GM19351 (cell line): ENCODE measurements at regions not wholly inside any gene's neighbourhood (a gene's known extent, or its start where the extent isn't known, plus 50 kb on each side); places are given as distances from the start of the nearest gene placed in this dataset.
A peak's percentile ranks its signal among the peaks of the same experiment; 100 is the strongest.
"Not testable (repeated sequence)": the region's sequence is repeated elsewhere in the genome, so short reads cannot be mapped to it uniquely, and the experiment has no call there.

Experiments used
- ATAC-seq: cut with Tn5 transposase; IDR thresholded peaks from one replicate; pipeline ENCODE4 v1.9.1; 2021; ENCODE audit warnings: mild to moderate bottlenecking, moderate library complexity; ENCODE audit not compliant: unreplicated experiment

DNA sequence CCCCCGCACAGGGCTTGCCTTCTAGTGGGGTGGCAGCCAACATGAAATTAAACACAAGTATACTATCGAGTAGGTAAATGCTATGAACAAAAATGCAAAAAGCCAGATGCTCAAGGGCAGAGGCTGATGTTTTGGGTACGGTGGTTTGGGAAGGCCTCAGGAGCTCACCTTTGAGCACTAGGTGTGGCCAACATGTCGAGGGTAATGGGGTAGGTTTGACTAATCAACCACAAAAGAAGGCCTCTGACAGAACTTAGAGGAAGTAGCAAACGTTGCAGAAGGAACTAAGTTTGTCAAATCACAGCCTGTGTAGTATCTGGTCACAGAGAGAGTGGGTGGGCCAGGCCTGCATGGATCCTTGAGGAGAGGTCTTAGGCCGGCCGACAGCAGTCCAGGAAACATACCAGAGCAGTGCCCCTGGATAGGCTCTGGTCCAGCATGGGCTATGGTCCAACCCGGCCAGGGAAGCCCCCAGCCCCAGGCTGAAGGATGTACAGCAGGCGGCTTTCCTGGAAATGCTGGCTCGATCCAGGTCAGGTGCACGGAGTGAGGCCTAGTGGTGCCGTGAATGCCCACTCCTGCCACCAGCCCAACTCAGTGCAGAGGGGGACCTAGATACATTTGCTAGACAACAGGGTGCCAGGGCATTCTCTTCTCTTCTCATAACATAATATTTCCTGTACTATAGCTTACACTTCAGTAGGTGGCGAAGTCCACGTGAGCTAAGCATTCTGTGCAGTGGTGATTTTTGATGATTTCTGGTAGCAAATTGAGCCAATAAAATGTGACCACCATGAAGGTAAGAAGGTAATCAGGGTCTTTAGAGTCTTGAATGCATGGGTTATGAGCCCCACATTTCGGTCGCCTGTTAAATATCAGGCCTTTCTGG is 56.3 kb upstream of the CD93 start:
- peak; percentile 90 for ATAC-seq

GRCh38 chr20:23141450-23142161 is 55.5 kb upstream of the CD93 start:
- no peak for ATAC-seq

DNA sequence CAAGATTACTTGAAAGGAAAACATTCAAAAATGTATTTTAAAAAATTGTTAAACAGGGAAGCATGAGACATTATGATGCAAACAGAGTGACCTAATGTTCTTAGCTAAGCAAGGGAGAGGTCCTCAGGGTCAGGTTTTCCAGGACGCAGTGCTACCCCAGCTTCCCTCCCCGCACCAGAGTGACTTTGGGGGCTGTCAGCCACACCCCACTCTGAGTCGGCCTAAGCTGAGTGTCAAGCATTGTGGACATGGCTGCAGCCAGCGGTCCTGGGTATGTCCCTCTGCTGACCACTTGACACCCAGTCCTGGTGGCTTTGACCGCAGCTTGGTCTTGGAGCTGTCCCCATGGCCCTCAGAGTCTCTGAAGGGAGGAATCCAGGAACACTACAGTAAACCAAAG is 54.9 kb upstream of the CD93 start:
- no peak for ATAC-seq

DNA sequence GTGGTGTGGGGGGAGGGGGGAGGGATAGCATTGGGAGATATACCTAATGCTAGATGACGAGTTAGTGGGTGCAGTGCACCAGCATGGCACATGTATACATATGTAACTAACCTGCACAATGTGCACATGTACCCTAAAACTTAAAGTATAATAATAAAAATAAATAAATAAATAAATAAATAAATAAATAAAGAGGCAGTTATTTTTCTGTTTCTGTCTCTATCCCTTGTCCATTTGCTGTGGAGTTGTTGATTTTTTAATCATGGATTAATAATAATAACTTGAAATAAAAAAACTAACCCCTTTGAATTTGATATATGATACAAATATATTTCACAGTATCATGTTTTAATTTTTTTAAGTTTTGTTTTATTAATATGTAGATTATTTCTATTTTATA is 53.9 kb upstream of the CD93 start:
- ATAC-seq = not testable (repeated sequence)

DNA sequence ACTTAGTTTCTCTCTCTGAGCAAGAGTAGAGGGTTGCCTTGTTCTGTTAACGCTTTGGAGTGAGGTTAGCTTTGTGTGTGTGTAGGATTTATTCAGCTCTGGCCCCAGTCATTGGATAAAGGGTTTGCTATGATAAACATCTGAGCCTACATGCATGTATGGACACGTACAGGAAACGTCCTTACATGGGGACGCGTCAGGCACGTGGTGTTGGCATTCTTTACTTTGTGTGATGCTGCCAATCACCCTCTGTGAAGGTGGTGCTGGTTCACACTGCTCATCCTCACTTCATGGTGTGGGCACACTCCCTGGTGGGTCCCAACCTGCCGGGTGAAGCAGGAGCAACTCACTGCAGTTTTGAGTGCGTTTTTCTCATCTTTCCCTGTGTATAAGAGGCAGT is 53.4 kb upstream of the CD93 start:
- no peak for ATAC-seq

DNA sequence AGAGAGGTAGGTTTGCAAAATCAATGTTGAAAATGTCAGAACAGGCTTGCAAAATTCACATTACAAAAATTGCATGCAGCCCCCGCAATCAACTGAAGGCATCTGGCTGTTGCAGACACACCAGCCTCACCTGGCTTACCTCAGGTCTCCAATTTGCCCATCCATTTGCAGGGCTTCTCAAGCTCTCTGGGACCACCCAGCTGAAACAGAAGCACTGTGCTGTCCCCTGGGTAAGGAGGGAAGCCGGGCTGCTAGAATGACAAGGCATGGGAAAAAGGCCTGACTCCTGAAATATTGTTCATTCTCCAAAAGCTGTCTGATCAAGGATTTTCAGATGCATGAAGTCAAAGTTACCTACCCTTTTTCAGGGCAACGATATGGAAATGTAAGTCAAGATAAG is 52.6 kb upstream of the CD93 start:
- ATAC-seq = no peak

GRCh38 chr20:23138226-23138625 is 52.1 kb upstream of the CD93 start:
- ATAC-seq = no peak

- ATAC-seq = no peak
Measured at GRCh38 chr20:23136893-23137745, 51.0 kb upstream of the CD93 start.

GRCh38 chr20:23135449-23136420 is 49.6 kb upstream of the CD93 start:
- ATAC-seq = no peak
